Activated naive CD4-positive, alpha-beta T cell (primary cell): ENCODE measurements at regions not wholly inside any gene's neighbourhood (a gene's known extent, or its start where the extent isn't known, plus 50 kb on each side); places are given as distances from the start of the nearest gene placed in this dataset.

Experiments
- DNase-seq, 4 experiments: peaks; one replicate each; lab custom pipeline; 2025; lab: John Stamatoyannopoulos, UW

- no peak for DNase-seq
These were observed 638.6 kb upstream of the ID2 start for GRCh38 chr2:8043295-8043694.

- DNase-seq, result no peak
These were observed 637.7 kb upstream of the ID2 start for GRCh38 chr2:8044046-8044594.

DNA sequence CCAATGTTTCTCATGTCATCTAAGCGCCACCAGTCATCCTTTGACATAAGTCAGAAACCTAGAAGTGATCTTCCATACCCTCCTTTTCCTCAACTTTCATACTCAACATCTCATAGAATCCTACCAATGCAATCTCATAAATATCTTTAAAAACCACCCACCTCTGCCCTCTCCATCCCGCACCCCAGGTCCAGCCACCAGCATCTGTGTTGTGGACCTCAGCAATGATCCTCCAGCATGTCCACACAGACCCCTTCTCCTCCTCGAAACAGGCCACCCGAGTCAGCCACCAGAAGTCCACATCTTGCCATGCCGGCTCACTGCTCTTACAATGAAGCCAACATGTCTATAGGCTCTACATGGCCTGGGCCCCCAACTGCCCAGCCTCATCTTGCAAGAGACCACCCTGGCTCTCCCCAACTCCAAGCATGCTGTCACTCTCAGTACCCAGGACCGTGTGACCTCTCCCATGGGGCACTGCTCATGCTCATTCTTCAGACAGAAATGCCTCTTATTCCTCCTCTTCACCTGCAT, 636.7 kb upstream of the ID2 start:
- no peak for DNase-seq

DNA sequence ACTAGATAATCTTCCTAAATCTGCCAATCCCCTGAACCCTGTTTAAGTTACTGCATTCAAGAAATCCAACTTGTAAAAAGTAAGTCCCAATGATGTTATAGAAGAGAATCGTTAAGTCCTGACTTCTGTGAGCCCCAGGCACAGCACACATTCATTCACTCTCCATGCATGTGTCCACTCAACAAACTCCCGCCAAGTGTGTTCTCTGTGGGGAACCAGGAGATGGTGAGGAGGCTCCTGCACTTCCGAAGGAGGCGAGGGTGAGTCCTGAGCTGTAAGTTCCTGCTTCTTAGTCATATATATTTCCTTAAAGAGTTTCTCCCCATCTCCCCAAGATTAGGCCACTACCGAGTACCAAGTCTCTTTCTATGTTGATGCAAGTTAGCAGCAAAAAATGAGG, 635.0 kb upstream of the ID2 start:
- DNase-seq, result no peak

- DNase-seq, result no peak
These were observed 632.7 kb upstream of the ID2 start for GRCh38 chr2:8049176-8049575.

- DNase-seq, result no peak
These were observed 631.8 kb upstream of the ID2 start for GRCh38 chr2:8049851-8050571.

DNA sequence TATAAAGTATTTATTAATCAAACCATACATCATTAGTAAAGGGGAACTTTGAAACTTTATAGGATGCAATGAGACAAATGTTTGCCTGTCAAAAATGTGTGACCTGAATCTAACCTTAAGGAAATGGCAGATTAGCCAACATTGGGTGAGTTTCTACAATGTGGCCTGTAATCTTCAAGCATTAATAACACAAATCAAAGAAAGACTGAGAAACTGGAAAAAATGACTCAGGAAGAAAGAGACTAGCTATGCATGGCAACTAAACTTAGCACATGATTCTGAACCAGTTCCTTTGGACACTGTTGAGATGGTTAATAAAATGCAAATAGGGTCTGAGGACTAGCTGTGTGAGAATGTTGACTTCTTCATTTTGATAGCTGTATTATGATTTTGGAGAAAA, 628.6 kb upstream of the ID2 start:
- no peak for DNase-seq

DNA sequence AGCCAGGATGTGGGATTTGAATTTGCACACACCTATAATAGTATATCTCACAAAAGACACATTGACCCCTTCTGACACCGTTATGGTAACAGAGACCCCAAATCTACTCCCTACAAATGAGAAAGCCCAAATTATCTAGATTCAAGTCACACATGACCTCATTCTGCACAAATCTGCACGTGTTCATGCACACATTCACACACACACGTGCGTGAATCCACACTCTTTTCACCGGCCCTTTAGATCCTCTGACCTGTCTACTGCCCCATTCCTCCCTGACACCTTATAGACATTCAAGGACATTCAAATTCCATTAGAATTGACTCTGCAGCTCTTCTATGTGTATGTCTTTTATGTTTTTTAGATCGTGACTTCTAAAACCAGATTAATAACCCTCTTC, 627.8 kb upstream of the ID2 start:
- DNase-seq, result no peak

DNA sequence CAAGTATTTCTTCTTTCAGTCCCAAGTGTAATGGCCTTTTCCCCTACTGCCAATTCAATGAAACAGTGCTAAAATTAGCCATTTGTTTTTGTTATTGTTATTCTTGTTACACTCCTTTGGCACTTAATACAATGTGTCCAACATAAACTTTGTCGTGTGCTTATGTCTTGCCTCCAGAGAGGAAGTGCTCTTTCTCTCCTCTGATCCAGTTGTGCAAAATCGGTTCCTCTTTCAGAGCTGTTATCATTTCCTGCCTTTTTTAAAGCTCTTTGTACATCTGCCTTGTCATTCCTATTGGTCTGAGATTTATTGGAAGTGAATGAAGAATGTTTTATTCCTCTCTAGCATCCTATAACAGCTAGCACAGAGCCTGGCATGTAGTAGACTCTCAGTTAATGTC, 623.2 kb upstream of the ID2 start:
- DNase-seq, result no peak

DNA sequence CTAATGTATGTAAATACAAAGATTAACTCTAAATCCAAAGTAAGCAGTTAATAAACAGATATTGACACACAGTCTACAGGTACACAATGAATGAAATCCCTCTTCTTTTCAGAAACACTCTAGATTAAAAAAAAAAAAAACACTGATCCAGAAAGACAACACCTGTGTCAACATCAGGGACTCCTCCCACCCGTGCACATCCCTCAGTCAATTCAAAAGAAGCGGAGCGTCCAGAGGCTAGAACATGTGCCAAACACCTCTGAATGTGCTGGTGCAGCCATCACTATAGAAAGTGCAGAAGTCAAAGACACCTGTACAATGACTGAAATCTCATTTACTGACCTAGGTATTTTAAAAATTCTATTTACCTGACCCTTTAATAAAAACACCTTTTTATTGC, 622.6 kb upstream of the ID2 start:
- no peak for DNase-seq

DNA sequence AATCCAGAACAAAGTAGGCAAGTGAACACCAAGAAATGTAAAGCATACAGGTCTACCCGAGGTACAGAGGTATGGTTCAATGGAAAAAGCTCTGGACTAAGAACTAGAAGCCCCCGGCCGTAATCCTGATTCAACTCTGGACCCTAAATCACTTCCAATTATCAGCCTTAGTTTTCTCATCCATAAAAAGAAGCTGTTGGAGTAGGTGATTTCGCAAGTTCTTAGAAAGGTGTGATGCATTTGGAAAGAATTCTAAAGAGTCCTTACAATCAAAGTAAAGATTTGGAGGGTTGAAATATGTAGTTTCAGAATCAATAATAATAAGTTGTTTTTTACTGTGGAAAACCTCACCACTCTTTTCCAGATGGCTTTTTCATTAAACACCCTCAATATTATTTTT, 622.1 kb upstream of the ID2 start:
- DNase-seq, result no peak

DNA sequence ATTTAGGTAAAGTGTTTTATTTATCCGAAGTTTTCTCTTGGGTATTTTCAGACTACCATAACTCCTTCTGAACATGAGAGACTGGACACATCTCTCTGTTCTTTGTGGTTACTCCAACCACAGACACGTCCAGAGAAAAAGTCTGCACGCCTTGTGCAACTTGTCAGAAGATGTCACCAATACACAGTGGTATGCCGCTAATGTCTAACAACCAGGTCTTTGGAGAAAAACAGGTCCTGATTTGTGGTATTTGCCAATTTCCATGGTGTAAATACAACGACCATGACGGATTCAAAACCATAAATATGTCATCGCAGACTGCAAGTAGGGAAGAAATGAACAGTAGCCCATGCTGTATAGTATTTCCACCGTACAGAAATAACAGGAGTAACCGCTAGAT, 620.6 kb upstream of the ID2 start:
- no peak for DNase-seq

GRCh38 chr2:8064603-8065002, 617.3 kb upstream of the ID2 start:
- DNase-seq, result no peak

- DNase-seq, result no peak
These were observed 616.7 kb upstream of the ID2 start for GRCh38 chr2:8065191-8065590.

DNA sequence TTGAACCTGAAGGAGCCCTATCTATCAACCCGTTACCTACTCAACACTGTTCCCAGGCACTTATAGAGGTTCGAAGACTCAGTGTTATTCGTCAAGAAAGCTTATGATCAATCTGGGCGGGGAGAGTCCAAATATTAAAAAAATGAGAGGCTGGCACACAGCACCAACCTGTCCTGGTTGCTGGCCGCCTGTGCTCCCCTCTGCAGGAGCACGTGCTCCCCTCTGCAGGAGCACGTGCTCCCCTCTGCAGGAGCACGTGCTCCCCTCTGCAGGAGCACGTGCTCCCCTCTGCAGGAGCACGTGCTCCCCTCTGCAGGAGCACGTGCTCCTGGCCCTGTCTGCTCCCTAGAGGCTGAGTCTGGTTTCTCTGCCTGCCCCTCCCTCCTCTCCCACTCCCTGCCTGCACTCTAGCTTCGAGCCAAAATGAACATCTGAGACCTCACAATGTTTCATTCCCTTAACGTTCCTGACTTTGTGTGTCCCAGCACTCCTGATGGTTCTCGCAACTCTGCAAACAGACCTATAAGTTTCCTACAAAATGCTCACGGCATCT, 614.0 kb upstream of the ID2 start:
- no peak for DNase-seq

GRCh38 chr2:8072907-8073306, 608.9 kb upstream of the ID2 start:
- no peak for DNase-seq

DNA sequence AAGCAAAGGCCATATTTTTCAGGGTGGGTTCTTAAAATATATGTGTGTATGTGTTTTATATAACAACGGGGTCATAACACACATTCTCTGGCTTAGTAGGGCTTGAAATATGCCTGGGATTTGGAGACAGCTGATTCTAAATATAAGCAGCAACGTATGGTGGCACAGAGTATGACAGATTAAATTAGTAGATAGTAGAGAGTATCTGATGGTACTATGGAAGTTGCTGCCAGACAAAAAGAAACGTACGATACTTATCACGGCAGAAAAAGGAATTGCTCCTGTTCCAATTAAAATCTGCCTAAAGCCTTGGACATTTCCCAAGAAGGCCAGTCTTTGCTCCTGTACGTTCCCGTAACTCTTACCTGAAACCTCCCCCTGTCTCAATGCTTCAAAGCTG, 607.9 kb upstream of the ID2 start:
- no peak for DNase-seq

DNA sequence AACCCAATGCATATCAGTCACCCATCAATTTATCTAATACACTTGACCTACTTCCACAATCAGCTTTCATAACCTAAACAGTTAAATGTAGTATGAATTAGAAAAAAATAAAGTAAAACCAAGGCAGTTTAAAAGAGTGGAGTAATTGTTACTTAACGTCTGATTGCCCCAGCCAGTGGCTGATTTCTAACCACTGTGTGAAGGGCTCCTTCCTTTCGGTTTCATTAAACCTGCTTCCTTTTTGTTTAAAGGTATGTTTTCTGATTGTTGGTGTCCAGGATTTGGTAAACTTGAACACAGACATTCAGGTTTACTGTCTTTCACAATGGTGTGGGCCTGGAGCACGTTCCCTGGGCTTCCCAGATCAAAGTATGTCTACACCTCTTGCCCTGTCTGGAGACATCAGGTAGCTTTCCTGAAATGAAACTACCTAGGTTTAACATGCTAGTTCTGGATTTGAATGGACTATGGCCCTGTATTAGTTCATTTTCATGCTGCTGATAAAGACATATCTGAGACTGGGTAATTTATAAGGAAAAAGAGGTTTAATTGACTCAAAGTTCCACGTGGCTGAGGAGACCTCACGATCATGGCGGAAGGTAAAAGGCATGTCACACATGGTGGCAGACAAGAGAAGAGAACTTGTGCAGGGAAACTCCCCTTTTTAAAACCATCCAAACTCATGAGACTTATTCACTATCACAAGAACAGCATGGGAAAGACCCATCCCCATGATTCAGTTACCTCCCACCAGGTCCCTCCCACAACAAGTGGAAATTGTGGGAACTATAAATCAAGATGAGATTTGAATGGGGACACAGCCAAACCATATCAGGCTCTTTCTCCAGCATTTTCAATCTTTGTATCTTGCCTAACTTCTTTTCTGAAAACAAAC, 605.2 kb upstream of the ID2 start:
- DNase-seq, result no peak

GRCh38 chr2:8078705-8079104, 603.2 kb upstream of the ID2 start:
- no peak for DNase-seq

- DNase-seq, result no peak
These were observed 601.8 kb upstream of the ID2 start for GRCh38 chr2:8080063-8080462.

DNA sequence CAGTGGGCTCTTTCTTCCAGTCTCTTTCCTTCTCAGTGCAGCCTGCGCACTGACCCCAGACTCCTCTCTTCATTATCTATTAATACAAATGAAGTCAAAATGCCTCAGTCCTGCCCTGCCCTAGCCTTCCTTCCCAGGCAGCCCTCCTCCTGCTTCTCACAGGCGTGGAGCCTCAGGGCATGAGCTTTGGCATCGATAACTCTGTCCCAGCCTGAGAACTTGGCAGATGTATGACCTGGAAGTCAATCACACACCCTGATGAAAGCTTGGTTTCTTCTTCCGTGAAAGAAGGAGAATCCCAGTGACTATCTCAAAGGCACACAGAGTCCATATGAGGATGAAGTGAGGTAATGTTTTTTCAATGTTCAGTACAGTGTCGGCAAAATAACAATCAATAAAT, 600.7 kb upstream of the ID2 start:
- DNase-seq, result no peak

GRCh38 chr2:8082840-8083239, 599.0 kb upstream of the ID2 start:
- no peak for DNase-seq

GRCh38 chr2:8086357-8086756, 595.5 kb upstream of the ID2 start:
- DNase-seq, result no peak
